HG03108 (cell line): ENCODE measurements at regions not wholly inside any gene's neighbourhood (a gene's known extent, or its start where the extent isn't known, plus 50 kb on each side); places are given as distances from the start of the nearest gene placed in this dataset.
"Not testable (repeated sequence)": the region's sequence is repeated elsewhere in the genome, so short reads cannot be mapped to it uniquely, and the experiment has no call there.

Source experiments
- ATAC-seq: cut with Tn5 transposase; IDR thresholded peaks from one replicate; pipeline ENCODE4 v1.9.1; 2021; ENCODE audit warnings: moderate library complexity; ENCODE audit not compliant: unreplicated experiment

- no peak for ATAC-seq
Observed at GRCh38 chr5:124206540-124206939, 539.9 kb downstream of the ZNF608 start.

- no peak for ATAC-seq
Observed at GRCh38 chr5:124203303-124203702, 543.1 kb downstream of the ZNF608 start.

GRCh38 chr5:124200381-124200780 lies 546.1 kb downstream of the ZNF608 start:
- no peak for ATAC-seq

- ATAC-seq: no peak
Observed at GRCh38 chr5:124199893-124200292, 546.5 kb downstream of the ZNF608 start.

GRCh38 chr5:124195411-124195810 lies 551.0 kb downstream of the ZNF608 start:
- ATAC-seq: no peak

GRCh38 chr5:124194282-124194681 lies 552.2 kb downstream of the ZNF608 start:
- ATAC-seq: no peak

- ATAC-seq: no peak
Observed at GRCh38 chr5:124193371-124193789, 553.1 kb downstream of the ZNF608 start.

GRCh38 chr5:124192716-124193115 lies 553.7 kb downstream of the ZNF608 start:
- ATAC-seq: no peak

- ATAC-seq: no peak
Observed at GRCh38 chr5:124185716-124186115, 560.7 kb downstream of the ZNF608 start.

- no peak for ATAC-seq
Observed at GRCh38 chr5:124182133-124182532, 564.3 kb downstream of the ZNF608 start.

GRCh38 chr5:124180875-124181461 lies 565.5 kb downstream of the ZNF608 start:
- ATAC-seq: no peak

GRCh38 chr5:124180299-124180874 lies 566.1 kb downstream of the ZNF608 start:
- ATAC-seq: no peak

GRCh38 chr5:124179819-124180218 lies 566.6 kb downstream of the ZNF608 start:
- no peak for ATAC-seq

- no peak for ATAC-seq
Observed at GRCh38 chr5:124178050-124178449, 568.4 kb downstream of the ZNF608 start.

- ATAC-seq: no peak
Observed at GRCh38 chr5:124176692-124177091, 569.7 kb downstream of the ZNF608 start.

- no peak for ATAC-seq
Observed at GRCh38 chr5:124173386-124173785, 573.1 kb downstream of the ZNF608 start.

GRCh38 chr5:124172389-124173003 lies 573.9 kb downstream of the ZNF608 start:
- no peak for ATAC-seq

- ATAC-seq: not testable (repeated sequence)
Observed at GRCh38 chr5:124168093-124168492, 578.3 kb downstream of the ZNF608 start.

- no peak for ATAC-seq
Observed at GRCh38 chr5:124162767-124163532, 583.5 kb downstream of the ZNF608 start.

GRCh38 chr5:124161266-124161665 lies 585.2 kb downstream of the ZNF608 start:
- ATAC-seq: no peak

GRCh38 chr5:124160265-124160664 lies 586.2 kb downstream of the ZNF608 start:
- ATAC-seq: no peak

- no peak for ATAC-seq
Observed at GRCh38 chr5:124157320-124157719, 589.1 kb downstream of the ZNF608 start.
